GM19372 (cell line): ENCODE measurements at regions not wholly inside any gene's neighbourhood (a gene's known extent, or its start where the extent isn't known, plus 50 kb on each side); places are given as distances from the start of the nearest gene placed in this dataset.

Experiments
- ATAC-seq: cut with Tn5 transposase; IDR thresholded peaks from one replicate; pipeline ENCODE4 v1.9.1; 2021; ENCODE audit warnings: mild to moderate bottlenecking, low read depth, moderate library complexity; ENCODE audit not compliant: unreplicated experiment

GRCh38 chr18:55093808-55094207 lies 134.5 kb upstream of the CCDC68 start:
- ATAC-seq: no peak

- no peak for ATAC-seq
These were observed 134.0 kb upstream of the CCDC68 start for GRCh38 chr18:55093295-55093694.

- no peak for ATAC-seq
These were observed 132.9 kb upstream of the CCDC68 start for GRCh38 chr18:55092166-55092565.

GRCh38 chr18:55090564-55091188 lies 131.4 kb upstream of the CCDC68 start:
- no peak for ATAC-seq

GRCh38 chr18:55089610-55090009 lies 130.3 kb upstream of the CCDC68 start:
- ATAC-seq: no peak

GRCh38 chr18:55088561-55088960 lies 129.3 kb upstream of the CCDC68 start:
- ATAC-seq: no peak

GRCh38 chr18:55088000-55088401 lies 128.7 kb upstream of the CCDC68 start:
- ATAC-seq: no peak

- no peak for ATAC-seq
These were observed 127.6 kb upstream of the CCDC68 start for GRCh38 chr18:55086906-55087305.

GRCh38 chr18:55085557-55086285 lies 126.5 kb upstream of the CCDC68 start:
- ATAC-seq: no peak

- no peak for ATAC-seq
These were observed 125.3 kb upstream of the CCDC68 start for GRCh38 chr18:55084550-55084949.

GRCh38 chr18:55083461-55083860 lies 124.2 kb upstream of the CCDC68 start:
- no peak for ATAC-seq

- no peak for ATAC-seq
These were observed 120.5 kb upstream of the CCDC68 start for GRCh38 chr18:55079481-55080355.

- ATAC-seq: no peak
These were observed 119.8 kb upstream of the CCDC68 start for GRCh38 chr18:55079067-55079466.

- no peak for ATAC-seq
These were observed 119.2 kb upstream of the CCDC68 start for GRCh38 chr18:55078303-55078932.

GRCh38 chr18:55076643-55077218 lies 117.5 kb upstream of the CCDC68 start:
- no peak for ATAC-seq

GRCh38 chr18:55073834-55074233 lies 114.6 kb upstream of the CCDC68 start:
- no peak for ATAC-seq

GRCh38 chr18:55073116-55073515 lies 113.9 kb upstream of the CCDC68 start:
- no peak for ATAC-seq

GRCh38 chr18:55072698-55073097 lies 113.4 kb upstream of the CCDC68 start:
- ATAC-seq: no peak

- no peak for ATAC-seq
These were observed 112.9 kb upstream of the CCDC68 start for GRCh38 chr18:55072181-55072580.

GRCh38 chr18:55069497-55069896 lies 110.2 kb upstream of the CCDC68 start:
- peak; percentile 65 for ATAC-seq
